GM18907 (cell line): ENCODE measurements at regions not wholly inside any gene's neighbourhood (a gene's known extent, or its start where the extent isn't known, plus 50 kb on each side); places are given as distances from the start of the nearest gene placed in this dataset.
A peak's percentile ranks its signal among the peaks of the same experiment; 100 is the strongest.
"Not testable (repeated sequence)": the region's sequence is repeated elsewhere in the genome, so short reads cannot be mapped to it uniquely, and the experiment has no call there.

Source experiments
- ATAC-seq: cut with Tn5 transposase; IDR thresholded peaks from one replicate; pipeline ENCODE4 v1.9.1; 2021; ENCODE audit warnings: mild to moderate bottlenecking, moderate library complexity; ENCODE audit not compliant: unreplicated experiment

- ATAC-seq: no peak
Observed at GRCh38 chr4:84147831-84148230, 351.3 kb downstream of the NKX6-1 start.

- peak; percentile 79 for ATAC-seq
Observed at GRCh38 chr4:84146300-84146959, 352.7 kb downstream of the NKX6-1 start.

- ATAC-seq: no peak
Observed at GRCh38 chr4:84145176-84145575, 353.9 kb downstream of the NKX6-1 start.

- not testable (repeated sequence) for ATAC-seq
Observed at GRCh38 chr4:84126911-84127310, 372.2 kb downstream of the NKX6-1 start.

GRCh38 chr4:84126061-84126787 lies 372.9 kb downstream of the NKX6-1 start:
- no peak for ATAC-seq

GRCh38 chr4:84110040-84110439 lies 389.1 kb downstream of the NKX6-1 start:
- ATAC-seq: no peak

- ATAC-seq: not testable (repeated sequence)
Observed at GRCh38 chr4:84101653-84102625, 397.2 kb downstream of the NKX6-1 start.

GRCh38 chr4:84100071-84100470 lies 399.0 kb downstream of the NKX6-1 start:
- ATAC-seq: no peak

- no peak for ATAC-seq
Observed at GRCh38 chr4:84099599-84099998, 399.5 kb downstream of the NKX6-1 start.

GRCh38 chr4:84091266-84091665 lies 407.8 kb downstream of the NKX6-1 start:
- no peak for ATAC-seq

GRCh38 chr4:84089652-84090437 lies 409.2 kb downstream of the NKX6-1 start:
- ATAC-seq: no peak

GRCh38 chr4:84085986-84086385 lies 413.1 kb downstream of the NKX6-1 start:
- ATAC-seq: no peak

GRCh38 chr4:84070289-84070688 lies 428.8 kb downstream of the NKX6-1 start:
- no peak for ATAC-seq

GRCh38 chr4:84063619-84064018 lies 435.5 kb downstream of the NKX6-1 start:
- no peak for ATAC-seq

- no peak for ATAC-seq
Observed at GRCh38 chr4:84058201-84058600, 440.9 kb downstream of the NKX6-1 start.

GRCh38 chr4:84051639-84052038 lies 447.5 kb downstream of the NKX6-1 start:
- ATAC-seq: no peak

GRCh38 chr4:84051089-84051488 lies 448.0 kb downstream of the NKX6-1 start:
- no peak for ATAC-seq

GRCh38 chr4:84050015-84050414 lies 449.1 kb downstream of the NKX6-1 start:
- ATAC-seq: no peak

GRCh38 chr4:84046551-84046950 lies 452.5 kb downstream of the NKX6-1 start:
- no peak for ATAC-seq

GRCh38 chr4:84041426-84041825 lies 457.7 kb downstream of the NKX6-1 start:
- ATAC-seq: no peak

- no peak for ATAC-seq
Observed at GRCh38 chr4:84035568-84035967, 463.5 kb downstream of the NKX6-1 start.
